IMR-90 (cell line): ENCODE measurements at regions not wholly inside any gene's neighbourhood (a gene's known extent, or its start where the extent isn't known, plus 50 kb on each side); places are given as distances from the start of the nearest gene placed in this dataset.

Experiments
- ATAC-seq: fragments of 200-7000 bp; cut with Tn5 transposase; 2 replicates; pipeline ENCODE4 v1.9.1; 2020; ENCODE audit warnings: low read depth, mild to moderate bottlenecking, moderate library complexity
- BruUV-seq: library from RNA; stranded (reverse); fragments of 400-500 nt; replicated peaks from 2 replicates; lab custom pipeline; 2021; lab: Mats Ljungman, UMichigan
- CTCF ChIA-PET: fragments of 300-600 bp; formaldehyde crosslinking; extraction: SDS; loops from one replicate; lab custom pipeline; 2021; ENCODE audit warnings: antibody characterized with exemption; lab: Yijun Ruan, JAX
- POLR2A ChIA-PET: fragments of 300-600 bp; sonication (Branson Sonifier 250); formaldehyde crosslinking; loops from one replicate; lab custom pipeline; 2022; ENCODE audit warnings: antibody characterized with exemption; ENCODE audit not compliant: unreplicated experiment; lab: Charles Lee
- DNase-seq: peaks from one replicate; pipeline ENCODE4 v3.0.0; 2013
- H2AFZ ChIP-seq: replicated peaks from 2 replicates; pipeline ENCODE3; 2013; ENCODE audit warnings: low read length, mild to moderate bottlenecking; ENCODE audit not compliant: poor library complexity
- H2AK5ac ChIP-seq: 2 replicates; pipeline ENCODE4 v1.6.1; 2013; ENCODE audit warnings: low read depth, low read length, inconsistent platforms
- H2AK9ac ChIP-seq: replicated peaks from 2 replicates; pipeline ENCODE3; 2013; ENCODE audit warnings: mild to moderate bottlenecking, low read depth, low read length, moderate library complexity; ENCODE audit not compliant: poor library complexity
- H2BK120ac ChIP-seq: 2 replicates; pipeline ENCODE4 v1.6.1; 2013; ENCODE audit warnings: low read depth, low read length, inconsistent platforms
- H2BK15ac ChIP-seq: 3 replicates; pipeline ENCODE4 v1.6.1; 2013; ENCODE audit warnings: low read depth, low read length, inconsistent platforms
- H2BK20ac ChIP-seq: 2 replicates; pipeline ENCODE4 v1.6.1; 2013; ENCODE audit warnings: low read depth, mild to moderate bottlenecking, inconsistent platforms, low read length, moderate library complexity
- H2BK5ac ChIP-seq: 2 replicates; pipeline ENCODE4 v1.6.1; 2013; ENCODE audit warnings: mild to moderate bottlenecking, low read depth, low read length, inconsistent platforms; ENCODE audit not compliant: poor library complexity, severe bottlenecking
- H3K14ac ChIP-seq: replicated peaks from 2 replicates; pipeline ENCODE4 v1.6.1; 2013; ENCODE audit warnings: low read depth, low read length, inconsistent platforms
- H3K18ac ChIP-seq: 2 replicates; pipeline ENCODE4 v1.6.1; 2013; ENCODE audit warnings: low read depth, low read length, control low read depth
- H3K23ac ChIP-seq: 2 replicates; pipeline ENCODE4 v1.6.1; 2013; ENCODE audit warnings: low read depth, low read length, inconsistent platforms
- H3K27ac ChIP-seq: 2 replicates; pipeline ENCODE4 v1.5.1; 2013; ENCODE audit warnings: mild to moderate bottlenecking, control low read depth, low read length; ENCODE audit not compliant: insufficient read depth
- H3K27me3 ChIP-seq: 2 replicates; pipeline ENCODE4 v1.6.1; 2013; ENCODE audit warnings: low read length; ENCODE audit not compliant: control insufficient read depth, insufficient read depth
- H3K36me3 ChIP-seq: 2 replicates; pipeline ENCODE4 v1.6.1; 2013; ENCODE audit warnings: low read length, mixed read lengths; ENCODE audit not compliant: control insufficient read depth, insufficient read depth
- H3K4ac ChIP-seq: 2 replicates; pipeline ENCODE4 v1.6.1; 2013; ENCODE audit warnings: low read depth, low read length, inconsistent platforms
- H3K4me1 ChIP-seq: 2 replicates; pipeline ENCODE4 v1.6.1; 2013; ENCODE audit warnings: low read length, mixed read lengths; ENCODE audit not compliant: control insufficient read depth, insufficient read depth
- H3K4me2 ChIP-seq: 2 replicates; pipeline ENCODE4 v1.6.1; 2013; ENCODE audit warnings: low read depth, mild to moderate bottlenecking, control low read depth, low read length, moderate library complexity
- H3K4me3 ChIP-seq: 2 replicates; pipeline ENCODE4 v1.5.1; 2013; ENCODE audit warnings: low read depth, mild to moderate bottlenecking, control low read depth, low read length, moderate library complexity; ENCODE audit not compliant: insufficient read depth
- H3K56ac ChIP-seq: 2 replicates; pipeline ENCODE4 v1.6.1; 2013; ENCODE audit warnings: low read length, inconsistent platforms; ENCODE audit not compliant: insufficient read depth; ENCODE audit errors: extremely low read depth
- H3K79me1 ChIP-seq, 2 experiments: 2 replicates each; pipeline ENCODE4 v1.6.1; 2013; ENCODE audit warnings: low read length in 2 of 2, inconsistent platforms in 1 of 2, low read depth in 1 of 2
- H3K9ac ChIP-seq: 2 replicates; pipeline ENCODE4 v1.6.1; 2013; ENCODE audit warnings: low read depth, low read length, control low read depth
- H3K9me1 ChIP-seq: 2 replicates; pipeline ENCODE4 v1.6.1; 2013; ENCODE audit warnings: low read length, inconsistent platforms; ENCODE audit not compliant: insufficient read depth
- H3K9me3 ChIP-seq: 2 replicates; pipeline ENCODE4 v1.6.1; 2013; ENCODE audit warnings: low read length; ENCODE audit not compliant: control insufficient read depth, insufficient read depth
- H4K20me1 ChIP-seq: 2 replicates; pipeline ENCODE4 v1.6.1; 2013; ENCODE audit warnings: low read length, inconsistent platforms; ENCODE audit not compliant: insufficient read depth
- H4K5ac ChIP-seq: 2 replicates; pipeline ENCODE4 v1.6.1; 2013; ENCODE audit warnings: mild to moderate bottlenecking, low read depth, low read length, control low read depth
- H4K8ac ChIP-seq, 2 experiments: 2 replicates each; pipeline ENCODE4 v1.6.1; 2013; ENCODE audit warnings: low read depth in 2 of 2, low read length in 2 of 2, control low read depth in 1 of 2, inconsistent platforms in 1 of 2
- H4K91ac ChIP-seq: 2 replicates; pipeline ENCODE4 v1.6.1; 2013; ENCODE audit warnings: low read depth, low read length, inconsistent platforms; ENCODE audit not compliant: insufficient read depth
- BHLHE40 ChIP-seq: fragments of 150-350 bp; IDR thresholded peaks from 2 replicates; pipeline ENCODE4 v1.6.1; 2016; ENCODE audit warnings: mild to moderate bottlenecking, low read depth, low read length
- CEBPB ChIP-seq: IDR thresholded peaks from 2 replicates; pipeline ENCODE4 v1.6.1; 2012; ENCODE audit warnings: low read depth, low read length, improper control_type of control experiment
- CHD1 ChIP-seq: IDR thresholded peaks from 2 replicates; pipeline ENCODE4 v1.6.1; 2012; ENCODE audit warnings: low read depth, low read length, improper control_type of control experiment
- CTCF ChIP-seq: conservative IDR thresholded peaks from 2 replicates; pipeline ENCODE4 v1.5.1; 2012; ENCODE audit warnings: mild to moderate bottlenecking, low read depth, low read length, improper control_type of control experiment
- ELK1 ChIP-seq: fragments of 150-350 bp; IDR thresholded peaks from 2 replicates; pipeline ENCODE4 v1.6.1; 2016; ENCODE audit warnings: low read depth, mild to moderate bottlenecking, low read length, moderate library complexity, borderline replicate concordance
- FOS ChIP-seq: fragments of 150-350 bp; IDR thresholded peaks from 2 replicates; pipeline ENCODE4 v1.6.1; 2016; ENCODE audit warnings: low read depth, low read length
- MAFK ChIP-seq: IDR thresholded peaks from 2 replicates; pipeline ENCODE4 v1.6.1; 2012; ENCODE audit warnings: low read depth, low read length, improper control_type of control experiment
- MAZ ChIP-seq: IDR thresholded peaks from 2 replicates; pipeline ENCODE4 v1.6.1; 2012; ENCODE audit warnings: low read depth, mild to moderate bottlenecking, low read length, improper control_type of control experiment, moderate library complexity, borderline replicate concordance
- MXI1 ChIP-seq: IDR thresholded peaks from 2 replicates; pipeline ENCODE4 v1.6.1; 2012; ENCODE audit warnings: low read depth, mild to moderate bottlenecking, low read length, moderate library complexity, borderline replicate concordance
- NFE2L2 ChIP-seq: fragments of 150-350 bp; IDR thresholded peaks from 2 replicates; pipeline ENCODE4 v1.6.1; 2016; ENCODE audit warnings: low read depth, mild to moderate bottlenecking, low read length
- POLR2A ChIP-seq: IDR thresholded peaks from 2 replicates; pipeline ENCODE4 v1.6.1; 2012; ENCODE audit warnings: mild to moderate bottlenecking, low read depth, low read length
- RAD21 ChIP-seq: IDR thresholded peaks from 2 replicates; pipeline ENCODE4 v1.6.1; 2012; ENCODE audit warnings: low read length, improper control_type of control experiment
- RCOR1 ChIP-seq: IDR thresholded peaks from 2 replicates; pipeline ENCODE4 v1.6.1; 2012; ENCODE audit warnings: mild to moderate bottlenecking, low read length, improper control_type of control experiment; ENCODE audit not compliant: insufficient replicate concordance
- RFX5 ChIP-seq: IDR thresholded peaks from 2 replicates; pipeline ENCODE4 v1.8.0; 2012; ENCODE audit warnings: low read depth, mild to moderate bottlenecking, low read length, moderate library complexity
- SMC3 ChIP-seq: fragments of 150-350 bp; IDR thresholded peaks from 2 replicates; pipeline ENCODE4 v1.6.1; 2016; ENCODE audit warnings: low read depth, mild to moderate bottlenecking, antibody characterized with exemption, low read length, moderate library complexity
- USF2 ChIP-seq: fragments of 150-350 bp; IDR thresholded peaks from 2 replicates; pipeline ENCODE4 v1.6.1; 2017; ENCODE audit warnings: mild to moderate bottlenecking, antibody characterized with exemption, low read length, low read depth
- WGBS, 2 experiments: methylation state at CpG; one replicate each; pipeline versions ENCODE4 v1.1.5 to v1.1.7; 2013; ENCODE audit warnings: missing lambda C conversion rate in 2 of 2; ENCODE audit not compliant: insufficient read length in 1 of 2; ENCODE audit errors: extremely low coverage in 2 of 2; 5-methylcytosine and 5-hydroxymethylcytosine counted together
- dilution Hi-C: fragments of 300-500 bp; cut with HindIII; formaldehyde crosslinking; loops from one replicate; pipeline ENCODE4 v1.14.3; 2018; ENCODE audit warnings: low sequenced_read_pairs; ENCODE audit not compliant: unreplicated experiment
- in situ Hi-C: fragments of 300-500 bp; cut with MboI; formaldehyde crosslinking; loops from 3 replicates; pipeline ENCODE4 v1.14.3; 2019; ENCODE audit warnings: low sequenced_read_pairs, inconsistent platforms, mixed read lengths
- intact Hi-C: fragments of 100-400 bp; cut with micrococcal nuclease; formaldehyde crosslinking; loops from 2 replicates; pipeline ENCODE4 v1.10.0; 2022

- 30% methylated on average over 4 of the region's 6 CpGs; no CpG with 5 or more reads in 1 of the 2 experiments for WGBS, 2 experiments
- Histone ChIP-seq H3K9me1 (no peaks in the 10 kb centered on the region), H3K36me3 (no peaks in the 10 kb centered on the region), H2BK120ac (no peak overlapping the region), H2BK20ac (no peak overlapping the region), H3K4me2 (no peak overlapping the region), H3K27ac (no peak overlapping the region), H2AK5ac (no peak overlapping the region), H2BK15ac (no peak overlapping the region), H3K79me1 (no peaks in the 10 kb centered on the region), H3K4me1 (no peaks in the 10 kb centered on the region), H3K27me3 (no peaks in the 10 kb centered on the region), H4K5ac (no peak overlapping the region), H3K18ac (no peak overlapping the region), H4K91ac (no peak overlapping the region), H2AFZ (no peak overlapping the region), H4K20me1 (no peaks in the 10 kb centered on the region), H2BK5ac (no peak overlapping the region), H2AK9ac (no peak overlapping the region), H3K9ac (no peak overlapping the region), H3K4me3 (no peak overlapping the region), H3K23ac (no peak overlapping the region), H3K56ac (no peak overlapping the region), H3K9me3 (peaks cover 9% of the 10 kb centered on the region), H3K4ac (no peak overlapping the region), H3K14ac (no peak overlapping the region), H4K8ac (no peak overlapping the region)
- no TSS peak for BruUV-seq
- dilution Hi-C loops = no loop called here
- intact Hi-C loops = no loop called here
- ATAC-seq = no peak
- POLR2A ChIA-PET = no interaction called here
- in situ Hi-C loops = no loop called here
- CTCF ChIA-PET = no interaction called here
- TF ChIP-seq FOS = no peak
- no peak for TF ChIP-seq CEBPB
- no peak for TF ChIP-seq SMC3
- TF ChIP-seq ELK1 = no peak
- TF ChIP-seq CHD1 = no peak
- no peak for TF ChIP-seq RAD21
- TF ChIP-seq MAZ = no peak
- TF ChIP-seq CTCF = no peak
- no peak for TF ChIP-seq POLR2A
- no peak for TF ChIP-seq RCOR1
- TF ChIP-seq NFE2L2 = no peak
- TF ChIP-seq BHLHE40 = no peak
- no peak for TF ChIP-seq MXI1
- TF ChIP-seq RFX5 = no peak
- no peak for TF ChIP-seq MAFK
- TF ChIP-seq USF2 = no peak
- no peak for DNase-seq
Observed at GRCh38 chr5:153080940-153081339, 409.5 kb upstream of the GRIA1 start.
